CD14-positive monocyte (primary cell): ENCODE measurements at regions not wholly inside any gene's neighbourhood (a gene's known extent, or its start where the extent isn't known, plus 50 kb on each side); places are given as distances from the start of the nearest gene placed in this dataset.

Experiments
- DNase-seq, 3 donors: peaks; one replicate each; pipeline ENCODE4 v3.0.0-alpha.2; 2011 to 2022
- H2AFZ ChIP-seq: 2 replicates; pipeline ENCODE4 v1.6.0; 2012; ENCODE audit warnings: mild to moderate bottlenecking, low read depth, low read length, inconsistent platforms; ENCODE audit not compliant: insufficient read depth, poor library complexity, severe bottlenecking
- H3K27ac ChIP-seq, 2 donors: 1 replicate in 1 of 2; 2 replicates in 1 of 2; pipeline ENCODE4 v1.5.1; 2012 to 2013; ENCODE audit warnings: low read length in 2 of 2, control low read depth in 1 of 2, inconsistent platforms in 1 of 2, low read depth in 1 of 2, mild to moderate bottlenecking in 1 of 2
- H3K27me3 ChIP-seq, 2 donors: one replicate each; pipeline versions ENCODE4 v1.6.0 to v1.6.1; 2011 to 2013; ENCODE audit warnings: low read length in 2 of 2; ENCODE audit not compliant: control insufficient read depth in 2 of 2, insufficient read depth in 2 of 2
- H3K36me3 ChIP-seq, 2 donors: replicated peaks in 1 of 2; 1 replicate in 1 of 2; 2 replicates in 1 of 2; pipeline versions ENCODE4 v1.5.1 to v1.6.1; 2012 to 2013; ENCODE audit warnings: low read length in 2 of 2, control low read depth in 1 of 2, inconsistent platforms in 1 of 2, mild to moderate bottlenecking in 1 of 2; ENCODE audit not compliant: insufficient read depth in 2 of 2, control insufficient read depth in 1 of 2
- H3K4me1 ChIP-seq, 2 donors: 1 replicate in 1 of 2; 2 replicates in 1 of 2; pipeline versions ENCODE4 v1.5.1 to v1.6.1; 2012 to 2013; ENCODE audit warnings: low read length in 2 of 2, control low read depth in 1 of 2, inconsistent platforms in 1 of 2, mild to moderate bottlenecking in 1 of 2, moderate library complexity in 1 of 2; ENCODE audit not compliant: insufficient read depth in 2 of 2, control insufficient read depth in 1 of 2
- H3K4me2 ChIP-seq: replicated peaks from 2 replicates; pipeline ENCODE3; 2012; ENCODE audit warnings: low read length, moderate library complexity, mild to moderate bottlenecking; ENCODE audit not compliant: poor library complexity, severe bottlenecking; ENCODE audit errors: extremely low read depth
- H3K4me3 ChIP-seq, 3 experiments: fragments of 200-600 bp in 1 of 3; sonication (generic) in 1 of 3; replicated peaks in 1 of 3; 1 replicate in 2 of 3; 2 replicates in 1 of 3; pipeline ENCODE4 v1.5.1; 2011 to 2013; ENCODE audit warnings: low read length in 3 of 3, mild to moderate bottlenecking in 3 of 3, control low read depth in 2 of 3, low read depth in 2 of 3, inconsistent platforms in 1 of 3, moderate library complexity in 1 of 3
- H3K79me2 ChIP-seq: 2 replicates; pipeline ENCODE4 v1.6.0; 2012; ENCODE audit warnings: mild to moderate bottlenecking, control low read depth, inconsistent platforms, low read length, moderate library complexity; ENCODE audit not compliant: insufficient read depth
- H3K9ac ChIP-seq: 2 replicates; pipeline ENCODE4 v1.6.0; 2017; ENCODE audit warnings: low read length, mild to moderate bottlenecking; ENCODE audit not compliant: insufficient read depth, poor library complexity, severe bottlenecking
- H3K9me3 ChIP-seq, 2 donors: replicated peaks in 1 of 2; 1 replicate in 1 of 2; 2 replicates in 1 of 2; pipeline versions ENCODE4 v1.5.1 to v1.6.1; 2012 to 2013; ENCODE audit warnings: low read length in 2 of 2, control low read depth in 1 of 2; ENCODE audit not compliant: control insufficient read depth in 1 of 2, insufficient read depth in 1 of 2
- H4K20me1 ChIP-seq: 2 replicates; pipeline ENCODE4 v1.6.0; 2012; ENCODE audit warnings: mild to moderate bottlenecking, low read length, control low read depth, moderate library complexity; ENCODE audit not compliant: insufficient read depth
- H3K27ac Mint-ChIP-seq, 7 donors: one replicate each; pipeline ENCODE4 v1.8.0; 2020; ENCODE audit warnings: mild to moderate bottlenecking in 7 of 7, mixed read lengths in 7 of 7, moderate library complexity in 6 of 7, inconsistent platforms in 2 of 7
- H3K27me3 Mint-ChIP-seq, 3 donors: one replicate each; pipeline ENCODE4 v1.8.0; 2021 to 2022; ENCODE audit warnings: low read depth in 3 of 3, mild to moderate bottlenecking in 3 of 3, mixed read lengths in 3 of 3, moderate library complexity in 3 of 3, inconsistent platforms in 1 of 3
- H3K36me3 Mint-ChIP-seq, 2 donors: one replicate each; pipeline ENCODE4 v1.8.0; 2020; ENCODE audit warnings: mixed read lengths in 2 of 2, inconsistent platforms in 1 of 2, mild to moderate bottlenecking in 1 of 2
- H3K4me1 Mint-ChIP-seq: one replicate; pipeline ENCODE4 v1.8.0; 2020; ENCODE audit warnings: mild to moderate bottlenecking, mixed read lengths
- H3K4me3 Mint-ChIP-seq, 2 donors: one replicate each; pipeline ENCODE4 v1.8.0; 2020; ENCODE audit warnings: mild to moderate bottlenecking in 2 of 2, mixed read lengths in 2 of 2, moderate library complexity in 1 of 2
- H3K9me3 Mint-ChIP-seq, 7 donors: one replicate each; pipeline ENCODE4 v1.8.0; 2020 to 2022; ENCODE audit warnings: mixed read lengths in 7 of 7, mild to moderate bottlenecking in 6 of 7, moderate library complexity in 6 of 7, inconsistent platforms in 2 of 7
- WGBS: methylation state at CpG from one replicate; pipeline ENCODE4 v1.1.5; 2013; ENCODE audit warnings: missing lambda C conversion rate; ENCODE audit not compliant: insufficient coverage; 5-methylcytosine and 5-hydroxymethylcytosine counted together
- intact Hi-C, 2 donors: fragments of 100-400 bp; cut with micrococcal nuclease; formaldehyde crosslinking; loops; one replicate each; pipeline versions ENCODE4 v1.15.0 to v1.15.1; 2023
- TF ChIP-seq, protein P1 (sequence below): fragments of 200-600 bp; IDR thresholded peaks from one replicate; pipeline ENCODE4 v1.8.0; 2022; ENCODE audit warnings: antibody characterized with exemption, mild to moderate bottlenecking

DNA sequence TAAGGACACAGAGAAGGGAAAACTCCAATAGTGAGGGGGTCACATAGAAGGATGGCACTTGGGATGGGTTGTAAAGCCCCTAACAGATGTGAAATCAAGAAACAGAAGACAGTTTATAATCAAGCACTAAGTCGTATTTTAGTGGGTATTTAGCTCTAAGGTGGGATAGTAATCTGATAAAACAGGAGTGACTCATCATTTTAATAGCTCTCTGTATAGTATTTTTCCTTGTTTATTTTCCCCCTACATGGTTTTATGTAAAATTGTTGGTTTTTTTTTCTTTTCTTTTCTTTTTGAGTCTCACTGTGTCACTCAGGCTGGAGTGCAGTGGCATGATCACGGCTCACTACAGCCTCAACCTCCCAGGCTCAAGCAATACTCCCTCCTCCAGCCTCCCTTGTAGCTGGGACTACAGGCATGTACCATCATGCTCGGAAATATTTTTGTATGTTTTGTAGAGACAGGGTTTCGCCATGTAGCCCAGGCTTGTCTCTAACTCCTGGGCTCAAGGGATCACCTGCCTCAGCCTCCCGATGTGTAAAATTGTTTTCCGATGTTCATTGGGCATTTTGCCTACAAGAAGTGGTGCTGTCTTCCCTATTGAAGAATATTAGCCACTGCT lies 142.6 kb upstream of the SERPINE2 start:
- no peak overlapping the region for H2AFZ ChIP-seq
- H3K9ac ChIP-seq: no peak overlapping the region
- H3K4me1 ChIP-seq: no peaks in the 10 kb centered on the region
- no peak overlapping the region for H3K27ac ChIP-seq
- no peak overlapping the region for H3K4me2 ChIP-seq
- Mint-ChIP-seq H3K9me3 (peaks cover 0 to 8% (median 4%) of the 10 kb centered on the region in 7 donors), H3K36me3 (no peaks in the 10 kb centered on the region), H3K27ac (no peak overlapping the region), H3K4me3 (no peak overlapping the region), H3K27me3 (peaks cover 0 to 7% (median under 1%) of the 10 kb centered on the region in 3 donors), H3K4me1 (no peaks in the 10 kb centered on the region)
- TF ChIP-seq, protein P1, sequence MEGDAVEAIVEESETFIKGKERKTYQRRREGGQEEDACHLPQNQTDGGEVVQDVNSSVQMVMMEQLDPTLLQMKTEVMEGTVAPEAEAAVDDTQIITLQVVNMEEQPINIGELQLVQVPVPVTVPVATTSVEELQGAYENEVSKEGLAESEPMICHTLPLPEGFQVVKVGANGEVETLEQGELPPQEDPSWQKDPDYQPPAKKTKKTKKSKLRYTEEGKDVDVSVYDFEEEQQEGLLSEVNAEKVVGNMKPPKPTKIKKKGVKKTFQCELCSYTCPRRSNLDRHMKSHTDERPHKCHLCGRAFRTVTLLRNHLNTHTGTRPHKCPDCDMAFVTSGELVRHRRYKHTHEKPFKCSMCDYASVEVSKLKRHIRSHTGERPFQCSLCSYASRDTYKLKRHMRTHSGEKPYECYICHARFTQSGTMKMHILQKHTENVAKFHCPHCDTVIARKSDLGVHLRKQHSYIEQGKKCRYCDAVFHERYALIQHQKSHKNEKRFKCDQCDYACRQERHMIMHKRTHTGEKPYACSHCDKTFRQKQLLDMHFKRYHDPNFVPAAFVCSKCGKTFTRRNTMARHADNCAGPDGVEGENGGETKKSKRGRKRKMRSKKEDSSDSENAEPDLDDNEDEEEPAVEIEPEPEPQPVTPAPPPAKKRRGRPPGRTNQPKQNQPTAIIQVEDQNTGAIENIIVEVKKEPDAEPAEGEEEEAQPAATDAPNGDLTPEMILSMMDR: no peak
- no peak overlapping the region for H3K4me3 ChIP-seq
- no peaks in the 10 kb centered on the region for H3K36me3 ChIP-seq
- H4K20me1 ChIP-seq: no peaks in the 10 kb centered on the region
- H3K27me3 ChIP-seq: no peaks in the 10 kb centered on the region
- intact Hi-C loops: no loop called here
- DNase-seq: no peak
- H3K79me2 ChIP-seq: no peaks in the 10 kb centered on the region
- WGBS: 100% methylated on average over 2 of the region's 6 CpGs
- no peaks in the 10 kb centered on the region for H3K9me3 ChIP-seq

DNA sequence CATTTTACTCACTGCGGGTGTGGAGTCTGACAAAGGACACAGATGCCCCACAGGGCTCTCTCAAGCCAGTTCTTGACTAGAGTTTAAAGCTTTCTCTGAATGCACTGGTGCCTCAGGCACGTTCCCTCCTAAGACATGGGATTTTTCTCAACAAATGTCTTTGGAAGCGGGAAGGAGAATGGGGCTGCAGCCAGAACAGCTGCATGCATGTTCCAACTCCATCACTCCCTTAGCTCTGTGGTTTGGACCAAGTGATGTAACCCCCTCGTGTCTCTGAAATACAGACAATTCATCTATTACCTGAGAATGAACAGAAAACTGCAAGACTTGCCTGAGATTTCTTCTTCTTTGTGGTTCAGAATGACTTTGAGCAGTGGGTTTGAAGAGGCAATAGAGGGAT lies 141.7 kb upstream of the SERPINE2 start:
- H3K27me3 ChIP-seq: no peaks in the 10 kb centered on the region
- DNase-seq: no peak
- Mint-ChIP-seq H3K4me3 (no peak overlapping the region), H3K27me3 (peaks cover 0 to 7% (median 1%) of the 10 kb centered on the region in 3 donors), H3K4me1 (no peaks in the 10 kb centered on the region), H3K36me3 (no peaks in the 10 kb centered on the region), H3K27ac (no peak overlapping the region), H3K9me3 (peaks cover 0 to 8% (median 4%) of the 10 kb centered on the region in 7 donors)
- TF ChIP-seq, protein P1: no peak
- no peaks in the 10 kb centered on the region for H3K36me3 ChIP-seq
- 96% methylated on average over 3 of the region's 4 CpGs for WGBS
- H3K4me3 ChIP-seq: no peak overlapping the region
- no peaks in the 10 kb centered on the region for H3K9me3 ChIP-seq
- intact Hi-C loops: no loop called here
- no peak overlapping the region for H3K4me2 ChIP-seq
- no peak overlapping the region for H3K27ac ChIP-seq
- H2AFZ ChIP-seq: no peak overlapping the region
- H3K4me1 ChIP-seq: no peaks in the 10 kb centered on the region
- no peaks in the 10 kb centered on the region for H3K79me2 ChIP-seq
- H4K20me1 ChIP-seq: no peaks in the 10 kb centered on the region
- no peak overlapping the region for H3K9ac ChIP-seq
